T-cell (primary cell): ENCODE measurements at regions not wholly inside any gene's neighbourhood (a gene's known extent, or its start where the extent isn't known, plus 50 kb on each side); places are given as distances from the start of the nearest gene placed in this dataset.

Experiments used
- ATAC-seq, 4 experiments: fragments of 200-7000 bp in 3 of 4; fragments of 150-1000 bp in 1 of 4; cut with Tn5 transposase; replicated peaks in 1 of 4; 1 replicate in 3 of 4; 2 replicates in 1 of 4; pipeline ENCODE4 v1.10.0; 2021; ENCODE audit warnings: moderate library complexity in 3 of 4, mild to moderate bottlenecking in 2 of 4, moderate number of reproducible peaks in 1 of 4
- CTCF ChIA-PET, 2 donors: fragments of 300-600 bp; sonication (Branson Sonifier 250); formaldehyde crosslinking; loops; one replicate each; lab custom pipeline; 2022; ENCODE audit warnings: antibody characterized with exemption in 2 of 2; lab: Charles Lee
- POLR2A ChIA-PET, 2 donors: fragments of 300-600 bp; sonication (Branson Sonifier 250); formaldehyde crosslinking; loops; one replicate each; lab custom pipeline; 2022; ENCODE audit warnings: antibody characterized with exemption in 2 of 2; lab: Charles Lee
- DNase-seq, 35 experiments: peaks; one replicate each; pipeline versions ENCODE4 v3.0.0 to v3.0.0-alpha.2; 2013 to 2023
- H3K27ac ChIP-seq: one replicate; pipeline ENCODE4 v1.5.1; 2013; ENCODE audit warnings: low read length
- H3K27me3 ChIP-seq, 2 experiments: replicated peaks in 1 of 2; 1 replicate in 1 of 2; 2 replicates in 1 of 2; pipeline versions ENCODE4 v1.6.1 to v1.7.0; 2013; ENCODE audit warnings: low read length in 1 of 2, mixed read lengths in 1 of 2; ENCODE audit not compliant: control insufficient read depth in 2 of 2, insufficient read depth in 2 of 2; ENCODE audit errors: extremely low read depth in 1 of 2
- H3K36me3 ChIP-seq, 2 donors: 1 replicate in 1 of 2; 2 replicates in 1 of 2; pipeline versions ENCODE4 v1.6.1 to v1.7.0; 2013; ENCODE audit warnings: low read length in 1 of 2; ENCODE audit not compliant: control insufficient read depth in 2 of 2, insufficient read depth in 1 of 2; ENCODE audit errors: extremely low read depth in 1 of 2
- H3K4me1 ChIP-seq, 2 experiments: 1 replicate in 1 of 2; 2 replicates in 1 of 2; pipeline versions ENCODE4 v1.6.1 to v1.7.0; 2013; ENCODE audit warnings: low read length in 2 of 2, mixed read lengths in 1 of 2; ENCODE audit not compliant: insufficient read depth in 2 of 2, control insufficient read depth in 1 of 2; ENCODE audit errors: extremely low read depth in 1 of 2
- H3K4me3 ChIP-seq, 2 donors: 1 replicate in 1 of 2; 2 replicates in 1 of 2; pipeline versions ENCODE4 v1.5.1 to v1.7.0; 2013; ENCODE audit warnings: mild to moderate bottlenecking in 2 of 2, low read length in 1 of 2, moderate library complexity in 1 of 2; ENCODE audit not compliant: control insufficient read depth in 1 of 2; ENCODE audit errors: extremely low read depth in 1 of 2
- H3K9me3 ChIP-seq: 2 replicates; pipeline ENCODE4 v1.7.0; 2013
- H3K27ac Mint-ChIP-seq, 2 donors: one replicate each; pipeline ENCODE4 v1.8.0; 2020 to 2021; ENCODE audit warnings: mild to moderate bottlenecking in 2 of 2, mixed read lengths in 2 of 2
- H3K27me3 Mint-ChIP-seq, 2 donors: one replicate each; pipeline ENCODE4 v1.8.0; 2021 to 2022; ENCODE audit warnings: mixed read lengths in 2 of 2
- H3K36me3 Mint-ChIP-seq: one replicate; pipeline ENCODE4 v1.8.0; 2021; ENCODE audit warnings: mixed read lengths
- H3K4me1 Mint-ChIP-seq, 3 donors: one replicate each; pipeline ENCODE4 v1.8.0; 2020 to 2022; ENCODE audit warnings: mixed read lengths in 3 of 3, mild to moderate bottlenecking in 1 of 3
- H3K4me3 Mint-ChIP-seq, 3 donors: one replicate each; pipeline ENCODE4 v1.8.0; 2020 to 2022; ENCODE audit warnings: mild to moderate bottlenecking in 3 of 3, mixed read lengths in 3 of 3, moderate library complexity in 3 of 3
- H3K9me3 Mint-ChIP-seq, 3 donors: one replicate each; pipeline ENCODE4 v1.8.0; 2020 to 2022; ENCODE audit warnings: mixed read lengths in 3 of 3
- whole genome bisulfite sequencing: methylation state at CpG from one replicate; pipeline ENCODE4 v1.1.5; 2013; ENCODE audit warnings: missing lambda C conversion rate; ENCODE audit not compliant: insufficient coverage; 5-methylcytosine and 5-hydroxymethylcytosine counted together

GRCh38 chrX:19172741-19173140 lies 50.5 kb upstream of the ADGRG2 start:
- CTCF ChIA-PET: no interaction called here
- Mint-ChIP-seq H3K27me3 (peaks cover 0 to 8% of the 10 kb centered on the region in 2 donors), H3K4me3 (no peak overlapping the region), H3K36me3 (no peaks in the 10 kb centered on the region), H3K27ac (no peak overlapping the region), H3K9me3 (no peaks in the 10 kb centered on the region), H3K4me1 (peaks cover 0 to 3% (median 0%) of the 10 kb centered on the region in 3 donors)
- Histone ChIP-seq H3K27me3 (no peaks in the 10 kb centered on the region), H3K36me3 (no peaks in the 10 kb centered on the region), H3K4me3 (no peak overlapping the region), H3K9me3 (no peaks in the 10 kb centered on the region), H3K27ac (no peak overlapping the region), H3K4me1 (no peaks in the 10 kb centered on the region)
- 100% methylated on average over 1 of the region's 4 CpGs for WGBS
- POLR2A ChIA-PET: no interaction called here
- no peak for ATAC-seq
- DNase-seq: no peak

- ChIA-PET CTCF (no interaction called here), POLR2A (no interaction called here)
- no peaks in the 10 kb centered on the region for H3K36me3 Mint-ChIP-seq
- H3K9me3 Mint-ChIP-seq: no peaks in the 10 kb centered on the region
- Histone ChIP-seq H3K4me1 (no peaks in the 10 kb centered on the region), H3K9me3 (no peaks in the 10 kb centered on the region), H3K4me3 (no peak overlapping the region), H3K27ac (no peak overlapping the region), H3K27me3 (no peaks in the 10 kb centered on the region), H3K36me3 (no peaks in the 10 kb centered on the region)
- ATAC-seq: no peak
- H3K4me1 Mint-ChIP-seq: peaks cover 0 to 3% (median 0%) of the 10 kb centered on the region in 3 donors
- no peak overlapping the region for H3K27ac Mint-ChIP-seq
- 70% methylated on average over 2 of the region's 10 CpGs for WGBS
- DNase-seq: no peak
- H3K4me3 Mint-ChIP-seq: no peak overlapping the region
- peaks cover 0 to 8% of the 10 kb centered on the region in 2 donors for H3K27me3 Mint-ChIP-seq
Measured at GRCh38 chrX:19174401-19175025, 52.2 kb upstream of the ADGRG2 start.

GRCh38 chrX:19176901-19177630 lies 54.8 kb upstream of the ADGRG2 start:
- ChIA-PET CTCF (no interaction called here), POLR2A (no interaction called here)
- no peaks in the 10 kb centered on the region for H3K4me1 ChIP-seq
- peaks cover 0 to 3% (median 0%) of the 10 kb centered on the region in 3 donors for H3K4me1 Mint-ChIP-seq
- H3K4me3 ChIP-seq: no peak overlapping the region
- no peaks in the 10 kb centered on the region for H3K36me3 ChIP-seq
- H3K27me3 ChIP-seq: no peaks in the 10 kb centered on the region
- H3K27ac ChIP-seq: no peak overlapping the region
- no peak overlapping the region for H3K4me3 Mint-ChIP-seq
- no peaks in the 10 kb centered on the region for H3K9me3 ChIP-seq
- no peaks in the 10 kb centered on the region for H3K9me3 Mint-ChIP-seq
- no peak for DNase-seq
- WGBS: no CpG with 5 or more reads among the region's 4 CpGs
- no peak overlapping the region for H3K27ac Mint-ChIP-seq
- H3K36me3 Mint-ChIP-seq: no peaks in the 10 kb centered on the region
- peaks cover 0 to 15% of the 10 kb centered on the region in 2 donors for H3K27me3 Mint-ChIP-seq
- no peak for ATAC-seq

DNA sequence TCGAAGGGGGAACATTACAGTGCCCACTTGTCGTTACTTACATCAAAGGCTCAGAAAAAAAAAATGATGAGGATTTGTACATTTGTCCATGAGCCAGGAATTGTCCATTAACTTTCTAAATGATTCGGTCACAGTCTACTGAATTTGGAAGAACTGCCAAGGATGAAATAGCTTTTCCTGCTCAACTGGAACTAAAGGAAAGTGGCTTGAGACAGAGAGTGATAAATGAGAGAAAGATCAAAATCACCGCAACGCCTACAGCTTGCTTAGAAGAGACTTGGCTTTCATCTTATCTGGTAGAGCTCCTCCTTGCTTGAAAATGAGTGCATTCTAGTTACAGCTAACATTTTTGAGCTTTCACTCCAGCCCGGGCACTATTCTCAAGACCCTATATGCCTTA lies 55.5 kb upstream of the ADGRG2 start:
- CTCF ChIA-PET: interaction anchor here in 1 of 2 donors (0.6 kb wide), 1 partner anchor 265 kb away, joined by 4 read pairs; no protein-coding TSS in a partner anchor
- peaks cover 0 to 15% of the 10 kb centered on the region in 2 donors for H3K27me3 Mint-ChIP-seq

DNA sequence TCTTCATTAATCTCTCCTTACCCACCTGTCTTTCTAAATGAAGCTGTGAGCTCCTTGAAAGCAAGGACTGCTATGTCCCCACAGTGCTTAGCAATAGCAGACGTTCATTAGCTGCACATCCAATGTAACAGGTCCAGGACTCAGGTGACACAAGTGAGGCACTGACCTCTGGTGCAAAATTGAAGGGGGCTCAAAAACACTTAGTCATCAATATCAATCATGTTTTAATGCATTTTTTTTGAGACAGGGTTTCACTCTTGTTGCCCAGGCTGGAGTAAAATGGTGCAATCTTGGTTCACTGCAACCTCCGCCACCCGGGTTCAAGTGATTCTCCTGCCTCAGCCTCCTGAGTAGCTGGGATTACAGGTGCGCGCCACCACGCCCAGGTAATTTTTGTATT lies 56.1 kb upstream of the ADGRG2 start:
- H3K4me3 Mint-ChIP-seq: no peak overlapping the region
- DNase-seq: no peak
- H3K27ac ChIP-seq: no peak overlapping the region
- no CpG with 5 or more reads among the region's 6 CpGs for WGBS
- peaks cover 0 to 15% of the 10 kb centered on the region in 2 donors for H3K27me3 Mint-ChIP-seq
- H3K9me3 Mint-ChIP-seq: no peaks in the 10 kb centered on the region
- no peak overlapping the region for H3K27ac Mint-ChIP-seq
- CTCF ChIA-PET: no interaction called here
- POLR2A ChIA-PET: interaction anchor here in 1 of 2 donors (0.7 kb wide), 1 partner anchor 1002 kb away, joined by 5 read pairs; no protein-coding TSS in a partner anchor
- no peak overlapping the region for H3K4me3 ChIP-seq
- H3K27me3 ChIP-seq: no peaks in the 10 kb centered on the region
- H3K36me3 ChIP-seq: no peaks in the 10 kb centered on the region
- no peaks in the 10 kb centered on the region for H3K36me3 Mint-ChIP-seq
- H3K9me3 ChIP-seq: no peaks in the 10 kb centered on the region
- H3K4me1 ChIP-seq: no peaks in the 10 kb centered on the region
- peaks cover 0 to 3% (median 0%) of the 10 kb centered on the region in 3 donors for H3K4me1 Mint-ChIP-seq
- ATAC-seq: no peak

More for the DNA sequence above, 55.5 kb upstream of the ADGRG2 start:
- peaks cover 0 to 3% (median 0%) of the 10 kb centered on the region in 3 donors for H3K4me1 Mint-ChIP-seq
- POLR2A ChIA-PET: no interaction called here
- Histone ChIP-seq H3K9me3 (no peaks in the 10 kb centered on the region), H3K36me3 (no peaks in the 10 kb centered on the region), H3K4me1 (no peaks in the 10 kb centered on the region), H3K27ac (no peak overlapping the region), H3K4me3 (no peak overlapping the region), H3K27me3 (no peaks in the 10 kb centered on the region)
- DNase-seq (no peak), ATAC-seq (no peak)
- H3K9me3 Mint-ChIP-seq: no peaks in the 10 kb centered on the region
- no CpG with 5 or more reads among the region's 6 CpGs for WGBS
- H3K36me3 Mint-ChIP-seq: no peaks in the 10 kb centered on the region
- H3K4me3 Mint-ChIP-seq: no peak overlapping the region
- no peak overlapping the region for H3K27ac Mint-ChIP-seq

- POLR2A ChIA-PET: no interaction called here
Measured at GRCh38 chrX:19179389-19179788, 57.1 kb upstream of the ADGRG2 start.

More at GRCh38 chrX:19179389-19179788, 57.1 kb upstream of the ADGRG2 start:
- DNase-seq (no peak), ATAC-seq (no peak)
- WGBS: no CpG with 5 or more reads among the region's 5 CpGs
- CTCF ChIA-PET: no interaction called here
- Mint-ChIP-seq H3K36me3 (no peaks in the 10 kb centered on the region), H3K4me3 (no peak overlapping the region), H3K4me1 (peaks cover 0 to 3% (median 0%) of the 10 kb centered on the region in 3 donors), H3K27me3 (peaks cover 0 to 15% of the 10 kb centered on the region in 2 donors), H3K27ac (no peak overlapping the region), H3K9me3 (no peaks in the 10 kb centered on the region)
- Histone ChIP-seq H3K27me3 (no peaks in the 10 kb centered on the region), H3K9me3 (no peaks in the 10 kb centered on the region), H3K36me3 (no peaks in the 10 kb centered on the region), H3K4me1 (no peaks in the 10 kb centered on the region), H3K4me3 (no peak overlapping the region), H3K27ac (no peak overlapping the region)
